Pons (tissue), 1 donor: ENCODE measurements at regions not wholly inside any gene's neighbourhood (a gene's known extent, or its start where the extent isn't known, plus 50 kb on each side); places are given as distances from the start of the nearest gene placed in this dataset.

Source experiments
- DNase-seq: peaks from one replicate; pipeline ENCODE4 v3.0.0-alpha.2; 2016; ENCODE audit warnings: low spot score

DNA sequence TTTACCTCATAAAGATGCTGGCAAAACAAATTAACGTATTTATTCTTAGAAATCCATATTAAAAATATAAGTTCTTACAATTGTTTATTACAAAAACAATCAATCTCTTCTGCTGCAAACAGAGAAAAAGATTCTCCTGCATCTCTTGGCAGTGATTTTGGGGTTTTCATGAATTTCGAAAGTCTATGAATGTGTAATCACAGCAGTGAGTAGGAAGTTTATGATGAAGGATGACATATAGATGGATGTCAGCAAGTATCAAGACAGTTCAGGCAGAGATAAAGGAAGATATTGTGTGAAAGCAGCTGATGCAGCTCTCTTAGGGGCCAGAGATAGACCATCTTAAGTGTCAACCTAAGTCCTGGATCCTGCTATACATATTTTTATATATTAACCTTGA, 196.9 kb upstream of the BANK1 start:
- DNase-seq: no peak

GRCh38 chr4:101584306-101584705, 206.2 kb upstream of the BANK1 start:
- no peak for DNase-seq

- DNase-seq: no peak
Observed at GRCh38 chr4:101563126-101563525, 215.8 kb upstream of the PPP3CA start.

- DNase-seq: no peak
Observed at GRCh38 chr4:101556842-101557241, 209.5 kb upstream of the PPP3CA start.

DNA sequence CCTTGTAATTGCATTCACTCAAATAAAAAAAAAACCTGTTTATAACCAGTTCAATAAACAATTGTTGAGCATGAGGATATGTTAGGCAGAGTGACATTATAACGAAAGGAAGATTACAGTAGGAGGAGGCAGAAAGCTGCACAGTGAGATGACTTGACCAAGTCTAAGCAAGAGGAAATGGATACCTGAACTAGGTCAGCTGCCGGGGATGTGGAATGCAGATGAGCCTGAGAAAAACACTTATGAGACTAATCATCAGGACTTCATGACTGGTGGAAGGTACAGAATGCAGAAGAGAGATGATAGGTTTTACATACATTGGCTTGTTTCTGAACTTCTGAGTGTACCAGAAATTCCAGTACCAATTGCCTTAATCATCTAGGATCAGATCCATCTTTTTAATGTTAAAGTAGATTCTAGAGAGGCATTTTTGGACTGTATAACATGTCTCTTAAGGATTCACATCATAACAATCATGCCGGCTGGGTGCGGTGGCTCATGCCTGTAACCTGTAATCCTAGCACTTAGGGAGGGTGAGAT, 208.1 kb upstream of the PPP3CA start:
- DNase-seq: no peak

- no peak for DNase-seq
Observed at GRCh38 chr4:101540336-101540735, 193.0 kb upstream of the PPP3CA start.

GRCh38 chr4:101528526-101528925, 181.2 kb upstream of the PPP3CA start:
- DNase-seq: no peak

DNA sequence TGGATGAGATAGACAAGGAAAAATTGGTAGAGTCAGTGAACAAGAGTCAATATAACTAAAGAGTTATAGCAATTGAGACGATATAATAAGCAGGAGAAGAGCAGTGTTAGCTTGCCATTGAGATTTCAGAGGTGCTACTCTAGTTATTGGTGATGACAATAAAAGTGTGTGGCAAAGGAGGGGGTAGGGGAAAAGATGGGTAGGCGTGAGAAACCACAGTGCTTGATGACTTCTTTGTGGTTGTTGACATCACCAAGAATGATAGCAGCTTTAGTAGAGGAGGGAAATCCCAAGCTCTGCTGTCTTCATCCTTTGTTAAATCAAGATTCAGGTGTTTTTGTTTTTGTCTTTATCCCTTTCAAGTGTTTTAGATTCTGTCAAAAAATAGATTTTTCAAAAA, 179.9 kb upstream of the PPP3CA start:
- no peak for DNase-seq

DNA sequence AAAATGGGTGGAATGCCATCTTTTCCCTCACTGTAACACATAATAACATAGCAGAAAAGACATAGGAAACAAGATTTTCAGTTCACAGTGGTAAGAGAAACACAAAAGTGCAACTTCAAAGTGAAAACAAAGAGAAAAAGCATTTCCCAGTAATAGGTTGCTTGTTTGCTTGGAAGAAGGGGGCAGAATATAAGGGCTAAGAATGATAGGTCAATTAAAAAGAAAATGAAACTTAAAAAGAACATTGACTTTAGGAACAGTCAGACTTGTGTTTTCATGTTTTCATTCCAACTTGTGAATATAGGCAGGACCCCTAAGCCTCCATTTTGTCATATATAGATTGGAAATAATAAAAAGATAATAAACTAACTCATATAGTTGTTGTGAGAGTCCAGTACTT, 168.2 kb upstream of the PPP3CA start:
- no peak for DNase-seq

- no peak for DNase-seq
Observed at GRCh38 chr4:101515099-101515498, 167.8 kb upstream of the PPP3CA start.

- DNase-seq: no peak
Observed at GRCh38 chr4:101512416-101512815, 165.1 kb upstream of the PPP3CA start.

DNA sequence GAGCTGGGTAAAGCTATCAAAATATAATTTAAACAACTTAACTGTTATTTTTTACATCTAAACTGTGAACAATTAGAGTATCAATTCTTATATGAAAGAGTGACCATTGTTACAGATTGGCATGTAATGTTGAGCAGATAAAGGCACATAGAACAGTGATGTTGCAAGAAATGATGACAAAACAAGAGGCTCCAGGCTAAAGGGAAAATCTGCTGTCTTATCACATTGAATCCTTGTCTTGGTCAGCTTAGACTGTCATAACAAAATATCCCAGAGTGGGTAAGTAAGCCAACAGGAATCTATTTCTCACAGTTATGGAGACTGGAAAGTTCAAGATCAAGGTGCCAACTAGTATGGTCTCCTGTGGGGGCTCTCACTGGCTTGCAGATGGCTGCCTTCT, 154.1 kb upstream of the PPP3CA start:
- no peak for DNase-seq

DNA sequence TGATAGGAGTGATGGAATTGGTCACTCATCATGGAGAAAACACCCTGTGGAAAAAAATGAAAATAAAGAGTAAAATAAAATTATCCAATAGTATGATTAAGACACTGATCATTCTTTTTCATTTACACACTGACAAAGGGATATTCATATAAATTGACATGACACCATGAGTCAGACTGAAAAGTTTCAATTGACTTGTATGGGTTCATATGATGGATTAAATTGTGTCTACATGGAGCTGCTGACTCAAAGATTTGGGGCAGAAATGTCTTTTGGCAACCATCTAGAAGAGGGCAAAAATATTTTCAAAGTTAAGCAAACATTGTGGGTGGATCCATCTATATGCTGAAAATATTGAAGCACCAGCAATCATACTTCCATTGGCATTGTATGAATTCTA, 153.4 kb upstream of the PPP3CA start:
- no peak for DNase-seq

DNA sequence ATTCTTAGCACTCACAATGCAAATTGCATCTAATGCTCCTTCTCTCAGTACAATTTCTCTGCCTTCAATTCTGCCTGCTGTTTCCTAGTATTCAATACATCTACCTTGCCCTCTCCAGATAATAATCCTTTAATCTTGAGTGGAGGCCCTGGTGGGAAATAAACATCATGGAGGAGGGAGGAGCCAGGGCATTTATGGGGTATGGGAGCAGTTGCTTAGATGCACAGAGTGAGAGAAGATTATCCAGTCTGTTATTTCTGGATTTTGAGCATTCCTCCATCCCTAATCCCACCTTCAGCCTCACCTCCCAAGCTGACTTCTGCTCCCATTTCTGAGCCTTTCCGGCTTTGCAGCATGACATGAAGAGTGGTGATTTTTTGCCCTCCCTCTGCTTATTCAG, 127.9 kb upstream of the PPP3CA start:
- no peak for DNase-seq

GRCh38 chr4:101471201-101471600, 123.9 kb upstream of the PPP3CA start:
- no peak for DNase-seq

DNA sequence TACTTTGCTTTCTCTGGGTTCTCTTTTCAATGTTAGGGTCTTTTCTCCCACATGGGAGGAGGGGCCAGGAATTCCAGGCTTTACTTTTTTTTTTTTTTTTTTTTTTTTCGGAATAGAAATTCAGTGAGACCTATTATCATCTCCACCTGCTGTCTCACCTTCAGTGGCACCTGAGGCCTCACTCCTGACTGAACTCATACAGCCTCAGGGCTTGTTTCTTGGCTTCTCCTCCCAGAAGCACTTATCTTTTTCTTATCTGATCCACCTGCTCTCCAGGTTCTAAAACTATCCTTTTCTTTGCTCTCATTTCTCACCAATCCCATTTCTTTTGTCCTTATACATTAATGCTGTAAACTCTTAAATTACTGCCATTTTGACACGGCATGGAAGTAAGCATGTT, 117.3 kb upstream of the PPP3CA start:
- no peak for DNase-seq

- no peak for DNase-seq
Observed at GRCh38 chr4:101458914-101459313, 111.6 kb upstream of the PPP3CA start.

GRCh38 chr4:101458473-101458872, 111.1 kb upstream of the PPP3CA start:
- DNase-seq: no peak

DNA sequence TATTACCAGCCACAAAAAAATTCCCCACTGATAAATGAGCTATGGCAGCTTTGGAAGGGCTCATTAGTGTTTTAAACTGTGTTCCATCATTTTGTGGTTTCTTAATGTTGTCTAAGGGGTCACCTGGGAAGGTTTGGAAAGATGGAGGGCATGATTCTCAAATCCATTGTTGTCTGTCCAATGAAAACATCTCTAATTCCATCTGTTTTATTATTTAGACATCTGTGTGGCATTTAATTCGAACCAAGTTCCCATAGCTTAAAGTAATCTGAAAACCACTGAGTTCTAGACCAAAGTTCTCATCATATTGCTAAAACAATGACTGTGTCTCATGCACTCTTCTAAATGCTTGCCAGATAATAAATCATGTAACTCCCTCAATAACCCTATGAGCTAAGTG, 103.8 kb upstream of the PPP3CA start:
- no peak for DNase-seq

DNA sequence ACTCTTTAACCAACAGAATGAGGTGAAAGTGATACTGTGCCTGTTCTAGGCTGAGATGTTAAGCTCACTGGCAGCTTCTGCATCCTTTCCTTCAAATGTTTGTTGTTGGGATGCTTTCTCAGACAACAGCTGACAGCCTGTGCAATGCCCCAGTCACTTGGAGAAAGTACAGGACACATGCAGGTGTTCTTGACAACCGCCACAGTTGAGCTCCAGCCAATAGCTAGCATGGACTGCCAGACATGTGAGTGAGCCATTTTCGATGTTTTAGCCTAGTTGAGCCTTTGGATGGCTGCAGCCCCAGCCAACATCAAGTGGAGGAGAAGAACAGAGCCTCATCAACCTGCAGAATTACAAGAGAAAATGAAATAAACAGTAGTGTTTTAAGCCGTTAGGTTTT, 94.1 kb upstream of the PPP3CA start:
- no peak for DNase-seq

GRCh38 chr4:101439926-101440325, 92.6 kb upstream of the PPP3CA start:
- no peak for DNase-seq

DNA sequence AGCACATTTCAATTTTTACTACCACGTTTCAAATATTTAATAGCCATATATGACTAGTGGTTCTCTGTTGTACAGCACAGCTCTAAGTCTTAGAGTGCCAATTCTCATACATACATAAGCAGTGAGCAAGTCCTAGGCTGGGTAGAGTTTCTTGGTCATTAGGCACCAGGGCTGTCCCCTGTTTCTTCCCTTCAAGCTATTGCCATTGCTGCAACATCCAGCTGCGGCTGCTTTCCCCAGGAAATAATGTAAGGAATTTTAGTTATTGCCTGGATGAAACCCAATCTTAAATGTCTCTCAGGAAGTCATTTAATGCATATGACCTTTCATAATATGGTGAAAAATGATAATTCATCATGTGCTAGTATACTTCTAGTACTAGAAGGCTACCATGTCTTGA, 74.1 kb upstream of the PPP3CA start:
- no peak for DNase-seq

GRCh38 chr4:101420661-101421060, 73.3 kb upstream of the PPP3CA start:
- DNase-seq: no peak

DNA sequence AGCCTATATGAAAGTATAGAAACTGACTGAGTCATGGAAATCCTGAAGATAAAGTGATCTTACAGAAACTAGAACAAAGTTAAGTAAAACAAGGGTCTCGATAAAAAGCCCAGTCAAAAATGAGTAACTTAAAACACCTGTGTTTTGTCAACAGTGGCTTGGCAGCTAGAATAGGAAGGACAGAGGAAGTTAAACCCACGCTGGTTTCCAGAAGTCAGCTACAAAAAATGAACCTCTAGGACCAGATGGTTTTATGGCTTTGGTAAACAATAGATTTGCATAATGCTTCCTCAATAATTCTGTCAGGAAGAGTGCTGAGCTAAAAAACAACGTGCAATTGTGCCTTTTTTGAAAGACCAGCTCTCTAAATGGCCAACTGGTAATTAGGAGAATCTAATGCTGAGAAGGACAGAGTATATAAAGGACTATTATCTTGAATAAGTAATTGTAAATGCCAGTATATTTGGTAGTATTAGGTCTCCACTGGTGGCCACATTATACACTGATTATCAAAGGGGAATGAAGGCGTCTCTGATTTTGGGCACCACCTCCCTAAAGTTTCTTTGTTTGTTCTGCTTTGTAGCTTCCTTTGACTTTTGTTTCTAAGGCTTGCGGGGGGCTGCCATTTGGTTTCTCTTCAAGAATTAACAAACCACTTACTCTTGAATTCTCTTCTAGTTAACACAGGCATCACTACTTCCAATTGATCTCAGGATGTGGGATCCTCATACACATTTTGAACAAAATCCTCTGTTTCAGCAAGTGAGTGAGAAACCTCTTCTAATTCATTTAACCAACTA, 72.2 kb upstream of the PPP3CA start:
- no peak for DNase-seq
